ENCODE measurements at regions not wholly inside any gene's neighbourhood (a gene's known extent, or its start where the extent isn't known, plus 50 kb on each side); places are given as distances from the start of the nearest gene placed in this dataset.
"Not testable (repeated sequence)": the region's sequence is repeated elsewhere in the genome, so short reads cannot be mapped to it uniquely, and the experiment has no call there.

- no peak for TF ChIP-seq CTCF (IDR thresholded peaks at IDR 0.05; ENCODE audit: borderline replicate concordance, insufficient read depth, low read depth, low read length)
- H3K4me3 ChIP-seq (ENCODE audit: low read depth, low read length), result no peak overlapping the region
Observed at GRCh38 chr5:33092719-33093118, 348.0 kb upstream of the TARS1 start.

GRCh38 chr5:33102551-33102950 is 338.2 kb upstream of the TARS1 start:
- no peak overlapping the region for H3K4me3 ChIP-seq (ENCODE audit: low read depth, low read length)
- TF ChIP-seq CTCF (IDR thresholded peaks at IDR 0.05; ENCODE audit: borderline replicate concordance, insufficient read depth, low read depth, low read length), result no peak

GRCh38 chr5:33105521-33105941 is 335.2 kb upstream of the TARS1 start:
- H3K4me3 ChIP-seq (ENCODE audit: low read depth, low read length), result no peak overlapping the region
- TF ChIP-seq CTCF (IDR thresholded peaks at IDR 0.05; ENCODE audit: borderline replicate concordance, insufficient read depth, low read depth, low read length), result no peak

- not testable (repeated sequence) for H3K4me3 ChIP-seq (ENCODE audit: low read depth, low read length)
Observed at GRCh38 chr5:33110496-33110895, 330.3 kb upstream of the TARS1 start.

DNA sequence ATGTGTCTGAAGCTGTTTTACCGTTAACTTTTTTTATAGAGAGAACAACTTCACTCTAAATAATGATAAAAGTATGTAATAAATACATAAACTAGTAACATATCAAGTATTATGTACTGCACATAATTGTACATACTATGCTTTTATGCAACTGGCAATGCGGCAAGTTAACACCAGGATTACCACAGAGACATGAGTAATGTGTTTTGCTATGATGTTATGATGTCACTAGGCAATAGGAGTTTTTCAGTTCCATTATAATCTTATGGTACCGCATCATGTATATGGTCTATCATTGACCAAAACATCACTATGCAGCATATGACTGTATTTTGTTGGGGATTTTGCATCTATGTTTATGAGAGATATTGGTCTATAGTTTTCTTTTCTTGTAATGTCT is 326.4 kb upstream of the TARS1 start:
- H3K4me3 ChIP-seq (ENCODE audit: low read depth, low read length), result no peak overlapping the region
- TF ChIP-seq CTCF (IDR thresholded peaks at IDR 0.05; ENCODE audit: borderline replicate concordance, insufficient read depth, low read depth, low read length), result no peak

- no peak overlapping the region for H3K4me3 ChIP-seq (ENCODE audit: low read depth, low read length)
- TF ChIP-seq CTCF (IDR thresholded peaks at IDR 0.05; ENCODE audit: borderline replicate concordance, insufficient read depth, low read depth, low read length), result no peak
Observed at GRCh38 chr5:33115467-33115866, 325.3 kb upstream of the TARS1 start.

GRCh38 chr5:33118761-33119415 is 321.9 kb upstream of the TARS1 start:
- H3K4me3 ChIP-seq (ENCODE audit: low read depth, low read length), result no peak overlapping the region
- no peak for TF ChIP-seq CTCF (IDR thresholded peaks at IDR 0.05; ENCODE audit: borderline replicate concordance, insufficient read depth, low read depth, low read length)

- no peak overlapping the region for H3K4me3 ChIP-seq (ENCODE audit: low read depth, low read length)
- no peak for TF ChIP-seq CTCF (IDR thresholded peaks at IDR 0.05; ENCODE audit: borderline replicate concordance, insufficient read depth, low read depth, low read length)
Observed at GRCh38 chr5:33120671-33121070, 320.1 kb upstream of the TARS1 start.
